VCaP (cell line): ENCODE measurements at regions not wholly inside any gene's neighbourhood (a gene's known extent, or its start where the extent isn't known, plus 50 kb on each side); places are given as distances from the start of the nearest gene placed in this dataset.

Source experiments
- H3K27ac ChIP-seq: fragments of 450-650 bp; 2 replicates; pipeline ENCODE4 v1.5.1; 2017
- CTCF ChIP-seq: fragments of 450-650 bp; conservative IDR thresholded peaks from 2 replicates; pipeline ENCODE4 v1.5.1; 2017; ENCODE audit warnings: mild to moderate bottlenecking, moderate library complexity

GRCh38 chr4:35652197-35652596, 592.1 kb downstream of the ARAP2 start:
- no peak overlapping the region for H3K27ac ChIP-seq
- TF ChIP-seq CTCF: no peak

- H3K27ac ChIP-seq: no peak overlapping the region
- TF ChIP-seq CTCF: no peak
Observed at GRCh38 chr4:35653451-35653850, 590.9 kb downstream of the ARAP2 start.

GRCh38 chr4:35673137-35673536, 571.2 kb downstream of the ARAP2 start:
- no peak overlapping the region for H3K27ac ChIP-seq
- TF ChIP-seq CTCF: no peak

- H3K27ac ChIP-seq: no peak overlapping the region
- TF ChIP-seq CTCF: no peak
Observed at GRCh38 chr4:35684755-35685154, 559.6 kb downstream of the ARAP2 start.

GRCh38 chr4:35689870-35690269, 554.4 kb downstream of the ARAP2 start:
- H3K27ac ChIP-seq: no peak overlapping the region
- no peak for TF ChIP-seq CTCF

GRCh38 chr4:35690271-35690670, 554.0 kb downstream of the ARAP2 start:
- TF ChIP-seq CTCF: no peak

GRCh38 chr4:35695003-35695402, 549.3 kb downstream of the ARAP2 start:
- TF ChIP-seq CTCF: no peak
- H3K27ac ChIP-seq: no peak overlapping the region

More at GRCh38 chr4:35690271-35690670, 554.0 kb downstream of the ARAP2 start:
- H3K27ac ChIP-seq: no peak overlapping the region

GRCh38 chr4:35695421-35695820, 548.9 kb downstream of the ARAP2 start:
- no peak for TF ChIP-seq CTCF

More at GRCh38 chr4:35695421-35695820, 548.9 kb downstream of the ARAP2 start:
- H3K27ac ChIP-seq: no peak overlapping the region
